Right atrium auricular region (tissue), 2 donors: ENCODE measurements at regions not wholly inside any gene's neighbourhood (a gene's known extent, or its start where the extent isn't known, plus 50 kb on each side); places are given as distances from the start of the nearest gene placed in this dataset.

ENCODE experiments used
- DNase-seq: peaks from one replicate; pipeline ENCODE4 v3.0.0-alpha.2; 2019; ENCODE audit warnings: low spot score
- H3K27ac ChIP-seq, 2 donors: fragments of 200-600 bp; sonication (generic); 1 replicate in 1 of 2; 2 replicates in 1 of 2; pipeline ENCODE4 v1.5.1; 2016 to 2019
- H3K27me3 ChIP-seq, 2 donors: fragments of 200-600 bp; sonication (generic); one replicate each; pipeline versions ENCODE4 v1.5.1 to v1.6.0; 2017 to 2019
- H3K36me3 ChIP-seq: fragments of 200-600 bp; sonication (generic); one replicate; pipeline ENCODE4 v1.5.1; 2016
- H3K4me1 ChIP-seq, 2 donors: fragments of 200-600 bp; sonication (generic); one replicate each; pipeline versions ENCODE4 v1.5.1 to v1.6.0; 2017 to 2019
- H3K4me3 ChIP-seq, 2 donors: fragments of 200-600 bp; sonication (generic); 1 replicate in 1 of 2; 2 replicates in 1 of 2; pipeline ENCODE4 v1.5.1; 2017 to 2019; ENCODE audit warnings: mild to moderate bottlenecking in 1 of 2, moderate library complexity in 1 of 2
- H3K9me3 ChIP-seq, 2 donors: fragments of 200-600 bp; sonication (generic); one replicate each; pipeline ENCODE4 v1.5.1; 2019
- TF ChIP-seq, protein P1 (sequence below), 2 donors: fragments of 200-600 bp; sonication (generic); IDR thresholded peaks; one replicate each; pipeline ENCODE4 v1.5.1; 2019; ENCODE audit warnings: antibody characterized with exemption in 2 of 2

DNA sequence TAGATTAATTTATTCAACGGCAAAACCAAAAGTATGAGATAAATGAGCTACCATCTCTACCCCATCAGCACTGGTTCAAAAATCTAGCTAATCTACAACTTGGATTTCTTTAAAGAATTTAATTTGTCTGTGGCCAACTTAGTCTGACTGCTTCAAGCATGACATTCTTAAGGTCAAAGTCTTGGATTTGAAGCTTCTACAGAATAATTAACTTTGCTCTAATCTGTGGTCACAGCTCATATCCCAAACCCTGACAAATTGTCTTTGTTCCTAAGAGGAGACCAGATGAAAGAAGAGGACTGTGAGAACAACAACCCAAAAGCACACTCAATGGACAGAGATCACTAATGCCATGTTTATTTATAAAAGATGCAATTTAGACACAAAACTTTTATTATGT is 166.9 kb upstream of the EPHA7 start:
- H3K27me3 ChIP-seq, result no peaks in the 10 kb centered on the region
- no peaks in the 10 kb centered on the region for H3K4me1 ChIP-seq
- H3K4me3 ChIP-seq, result no peak overlapping the region
- TF ChIP-seq, protein P1, sequence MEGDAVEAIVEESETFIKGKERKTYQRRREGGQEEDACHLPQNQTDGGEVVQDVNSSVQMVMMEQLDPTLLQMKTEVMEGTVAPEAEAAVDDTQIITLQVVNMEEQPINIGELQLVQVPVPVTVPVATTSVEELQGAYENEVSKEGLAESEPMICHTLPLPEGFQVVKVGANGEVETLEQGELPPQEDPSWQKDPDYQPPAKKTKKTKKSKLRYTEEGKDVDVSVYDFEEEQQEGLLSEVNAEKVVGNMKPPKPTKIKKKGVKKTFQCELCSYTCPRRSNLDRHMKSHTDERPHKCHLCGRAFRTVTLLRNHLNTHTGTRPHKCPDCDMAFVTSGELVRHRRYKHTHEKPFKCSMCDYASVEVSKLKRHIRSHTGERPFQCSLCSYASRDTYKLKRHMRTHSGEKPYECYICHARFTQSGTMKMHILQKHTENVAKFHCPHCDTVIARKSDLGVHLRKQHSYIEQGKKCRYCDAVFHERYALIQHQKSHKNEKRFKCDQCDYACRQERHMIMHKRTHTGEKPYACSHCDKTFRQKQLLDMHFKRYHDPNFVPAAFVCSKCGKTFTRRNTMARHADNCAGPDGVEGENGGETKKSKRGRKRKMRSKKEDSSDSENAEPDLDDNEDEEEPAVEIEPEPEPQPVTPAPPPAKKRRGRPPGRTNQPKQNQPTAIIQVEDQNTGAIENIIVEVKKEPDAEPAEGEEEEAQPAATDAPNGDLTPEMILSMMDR (IDR thresholded peaks at IDR 0.05), result no peak
- H3K27ac ChIP-seq, result no peak overlapping the region
- DNase-seq, result no peak
- no peaks in the 10 kb centered on the region for H3K36me3 ChIP-seq
- H3K9me3 ChIP-seq, result no peaks in the 10 kb centered on the region

DNA sequence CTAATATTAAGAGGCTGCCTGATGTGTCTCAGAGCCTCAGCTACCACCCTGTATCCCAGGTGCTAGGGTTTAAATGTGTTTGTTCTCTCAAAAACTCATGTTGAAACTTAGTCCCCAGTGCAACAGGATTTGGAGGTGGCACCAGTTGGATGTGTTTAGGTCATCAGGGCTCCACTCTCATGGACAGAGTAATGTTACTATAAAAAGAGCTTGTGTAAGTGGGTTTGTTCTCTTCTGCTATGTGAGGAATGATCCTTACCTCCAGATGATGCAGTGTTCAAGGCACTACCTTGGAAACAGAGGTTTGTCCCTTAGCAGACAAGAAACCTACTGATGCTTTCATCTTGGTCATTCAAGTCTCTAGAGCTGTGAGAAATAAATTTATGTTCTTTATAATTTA is 164.9 kb upstream of the EPHA7 start:
- no peak for DNase-seq
- Histone ChIP-seq H3K27me3 (no peaks in the 10 kb centered on the region), H3K27ac (no peak overlapping the region), H3K9me3 (no peaks in the 10 kb centered on the region), H3K4me1 (no peaks in the 10 kb centered on the region), H3K36me3 (no peaks in the 10 kb centered on the region), H3K4me3 (no peak overlapping the region)
- TF ChIP-seq, protein P1 (IDR thresholded peaks at IDR 0.05), result no peak

DNA sequence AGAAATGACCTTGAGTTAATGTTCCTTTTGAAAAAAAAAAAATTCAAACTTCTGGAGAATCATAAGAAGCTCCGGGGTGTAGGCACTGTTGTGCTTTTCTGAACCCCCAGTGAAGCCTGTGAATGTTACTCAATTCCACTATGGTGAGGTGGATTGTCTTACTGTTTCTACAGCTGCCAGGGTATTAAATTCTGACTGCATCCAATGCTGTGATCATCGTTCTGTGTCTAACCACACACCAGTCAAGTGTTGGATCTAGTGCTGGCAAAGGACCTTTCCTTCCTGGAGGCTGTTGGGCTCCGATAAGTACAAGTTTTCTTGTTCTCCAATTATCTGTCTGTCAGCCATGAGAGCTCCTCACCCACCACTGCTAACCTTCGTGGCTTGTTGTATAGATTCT is 162.0 kb upstream of the EPHA7 start:
- TF ChIP-seq, protein P1 (IDR thresholded peaks at IDR 0.05), result no peak
- H3K4me1 ChIP-seq, result no peaks in the 10 kb centered on the region
- no peaks in the 10 kb centered on the region for H3K36me3 ChIP-seq
- no peak overlapping the region for H3K4me3 ChIP-seq
- no peak for DNase-seq
- no peaks in the 10 kb centered on the region for H3K9me3 ChIP-seq
- no peaks in the 10 kb centered on the region for H3K27me3 ChIP-seq
- H3K27ac ChIP-seq, result no peak overlapping the region

DNA sequence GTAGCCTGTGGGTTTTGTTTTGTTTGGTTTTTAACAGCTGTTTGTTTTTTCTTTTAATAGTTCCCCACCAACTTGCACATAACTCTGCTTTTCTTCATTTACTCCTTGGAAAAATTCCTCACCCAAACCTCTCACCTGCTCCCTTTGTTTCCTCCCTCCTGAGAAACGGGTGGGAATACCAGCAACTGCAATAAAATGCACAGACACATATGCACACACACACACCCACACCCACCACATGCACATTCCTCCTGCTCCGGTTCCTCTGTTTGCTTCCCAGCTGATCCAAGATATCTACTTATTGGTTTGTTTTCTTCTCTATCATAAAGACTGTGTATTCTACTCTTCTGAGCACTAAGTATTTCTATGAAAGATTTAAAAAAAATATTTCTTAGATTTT is 161.1 kb upstream of the EPHA7 start:
- DNase-seq, result no peak
- Histone ChIP-seq H3K36me3 (no peaks in the 10 kb centered on the region), H3K4me3 (no peak overlapping the region), H3K9me3 (no peaks in the 10 kb centered on the region), H3K27me3 (no peaks in the 10 kb centered on the region), H3K4me1 (no peaks in the 10 kb centered on the region), H3K27ac (no peak overlapping the region)
- TF ChIP-seq, protein P1 (IDR thresholded peaks at IDR 0.05), result no peak

DNA sequence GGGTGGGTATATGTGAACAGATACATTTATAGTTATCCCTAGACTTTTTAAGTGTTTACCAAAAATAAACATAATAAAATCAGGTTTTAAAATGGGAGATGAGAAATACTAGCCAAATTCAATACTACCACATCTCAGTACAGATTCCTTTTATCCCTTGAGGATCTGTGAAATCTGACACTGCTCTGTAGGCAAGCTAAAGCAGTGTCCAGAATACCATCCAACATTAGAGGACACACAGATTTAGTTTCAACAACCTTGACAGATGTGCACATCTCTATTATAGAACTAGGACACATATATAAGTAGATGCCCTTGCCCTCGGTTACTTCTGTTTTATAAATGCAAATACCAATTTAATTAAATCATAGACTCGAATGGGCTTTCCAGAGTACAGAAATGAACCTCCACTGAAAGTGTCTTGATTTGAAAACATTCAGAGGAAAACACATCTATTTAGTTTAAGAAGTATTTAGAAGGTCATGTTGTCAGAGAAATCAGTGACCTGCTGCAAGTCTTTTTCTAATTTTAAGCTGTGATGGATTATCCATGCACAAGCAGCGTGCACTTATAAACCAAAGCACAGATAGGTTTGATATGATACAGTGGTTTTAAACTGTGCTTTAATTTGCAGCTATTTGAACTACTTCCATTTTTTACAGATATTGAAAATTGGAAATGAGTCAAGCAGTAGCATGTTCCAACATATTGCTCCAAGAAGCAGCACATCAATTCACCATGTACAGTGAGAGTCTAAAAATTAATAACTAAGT is 156.3 kb upstream of the EPHA7 start:
- Histone ChIP-seq H3K27ac (no peak overlapping the region), H3K4me1 (no peaks in the 10 kb centered on the region), H3K9me3 (no peaks in the 10 kb centered on the region), H3K4me3 (no peak overlapping the region), H3K27me3 (no peaks in the 10 kb centered on the region), H3K36me3 (no peaks in the 10 kb centered on the region)
- TF ChIP-seq, protein P1 (IDR thresholded peaks at IDR 0.05), result no peak
- no peak for DNase-seq

DNA sequence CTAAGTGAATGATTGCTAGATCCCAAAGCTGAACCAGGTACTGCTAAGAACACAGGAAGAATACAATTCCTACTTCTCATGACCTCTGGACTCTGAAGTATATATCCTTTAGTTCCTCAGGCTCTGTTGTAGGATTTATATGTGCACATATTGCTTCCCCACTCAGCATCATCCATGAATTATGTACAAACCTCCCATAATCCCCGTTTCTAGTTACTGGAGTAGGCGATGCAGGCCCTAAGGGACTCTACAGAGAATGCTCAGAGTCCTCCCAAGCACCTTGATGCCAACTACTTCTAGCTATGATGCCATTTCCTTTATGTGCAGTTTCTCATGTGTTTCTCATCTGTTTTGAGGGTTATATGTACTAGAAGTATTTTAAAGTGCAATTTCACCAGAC is 154.9 kb upstream of the EPHA7 start:
- Histone ChIP-seq H3K27ac (no peak overlapping the region), H3K36me3 (no peaks in the 10 kb centered on the region), H3K9me3 (no peaks in the 10 kb centered on the region), H3K4me3 (no peak overlapping the region), H3K27me3 (no peaks in the 10 kb centered on the region), H3K4me1 (no peaks in the 10 kb centered on the region)
- no peak for DNase-seq
- TF ChIP-seq, protein P1 (IDR thresholded peaks at IDR 0.05), result no peak
